GM18517 (cell line): ENCODE measurements at regions not wholly inside any gene's neighbourhood (a gene's known extent, or its start where the extent isn't known, plus 50 kb on each side); places are given as distances from the start of the nearest gene placed in this dataset.

Source experiments
- ATAC-seq: cut with Tn5 transposase; IDR thresholded peaks from one replicate; pipeline ENCODE4 v1.9.1; 2021; ENCODE audit warnings: mild to moderate bottlenecking, moderate library complexity; ENCODE audit not compliant: unreplicated experiment

- ATAC-seq = no peak
Observed at GRCh38 chr15:45921376-45921775, 286.5 kb downstream of the SQOR start.

- no peak for ATAC-seq
Observed at GRCh38 chr15:45921978-45922377, 287.1 kb downstream of the SQOR start.

GRCh38 chr15:45941367-45941766 lies 306.5 kb downstream of the SQOR start:
- ATAC-seq = no peak

- ATAC-seq = peak; percentile 57
Observed at GRCh38 chr15:45943240-45943639, 308.4 kb downstream of the SQOR start.

- no peak for ATAC-seq
Observed at GRCh38 chr15:45946111-45946510, 311.3 kb downstream of the SQOR start.

GRCh38 chr15:45948181-45948621 lies 313.4 kb downstream of the SQOR start:
- no peak for ATAC-seq

GRCh38 chr15:45958924-45959323 lies 324.1 kb downstream of the SQOR start:
- ATAC-seq = no peak

GRCh38 chr15:45962733-45963132 lies 327.9 kb downstream of the SQOR start:
- no peak for ATAC-seq

- ATAC-seq = no peak
Observed at GRCh38 chr15:45970542-45970941, 335.7 kb downstream of the SQOR start.

- no peak for ATAC-seq
Observed at GRCh38 chr15:45980366-45980765, 345.5 kb downstream of the SQOR start.

- no peak for ATAC-seq
Observed at GRCh38 chr15:45981625-45982024, 346.8 kb downstream of the SQOR start.

GRCh38 chr15:45991863-45992262 lies 357.0 kb downstream of the SQOR start:
- ATAC-seq = no peak

- no peak for ATAC-seq
Observed at GRCh38 chr15:45993072-45993471, 358.2 kb downstream of the SQOR start.

- no peak for ATAC-seq
Observed at GRCh38 chr15:45993508-45993907, 358.7 kb downstream of the SQOR start.

GRCh38 chr15:45995800-45996199 lies 361.0 kb downstream of the SQOR start:
- no peak for ATAC-seq

- ATAC-seq = no peak
Observed at GRCh38 chr15:46014532-46014931, 379.7 kb downstream of the SQOR start.

GRCh38 chr15:46034755-46035154 lies 399.9 kb downstream of the SQOR start:
- ATAC-seq = no peak

- ATAC-seq = no peak
Observed at GRCh38 chr15:46039703-46040102, 404.9 kb downstream of the SQOR start.

GRCh38 chr15:46041905-46042304 lies 407.1 kb downstream of the SQOR start:
- no peak for ATAC-seq

GRCh38 chr15:46059921-46060594 lies 425.2 kb downstream of the SQOR start:
- no peak for ATAC-seq

GRCh38 chr15:46061002-46061401 lies 426.2 kb downstream of the SQOR start:
- ATAC-seq = no peak

GRCh38 chr15:46077220-46077619 lies 442.4 kb downstream of the SQOR start:
- ATAC-seq = no peak

GRCh38 chr15:46079046-46079445 lies 444.2 kb downstream of the SQOR start:
- ATAC-seq = no peak
